Stimulated activated CD8-positive, alpha-beta memory T cell treated with anti-CD3 and anti-CD28 coated beads, Interleukin-12 subunit alpha, Interleukin-12 subunit beta, amount 100 ng/mL, for 1 hour (primary cell): ENCODE measurements at regions not wholly inside any gene's neighbourhood (a gene's known extent, or its start where the extent isn't known, plus 50 kb on each side); places are given as distances from the start of the nearest gene placed in this dataset.
"Not testable (repeated sequence)": the region's sequence is repeated elsewhere in the genome, so short reads cannot be mapped to it uniquely, and the experiment has no call there.

Source experiments
- DNase-seq: peaks from one replicate; pipeline ENCODE4 v3.0.0-alpha.2; 2020; ENCODE audit warnings: low read depth

DNA sequence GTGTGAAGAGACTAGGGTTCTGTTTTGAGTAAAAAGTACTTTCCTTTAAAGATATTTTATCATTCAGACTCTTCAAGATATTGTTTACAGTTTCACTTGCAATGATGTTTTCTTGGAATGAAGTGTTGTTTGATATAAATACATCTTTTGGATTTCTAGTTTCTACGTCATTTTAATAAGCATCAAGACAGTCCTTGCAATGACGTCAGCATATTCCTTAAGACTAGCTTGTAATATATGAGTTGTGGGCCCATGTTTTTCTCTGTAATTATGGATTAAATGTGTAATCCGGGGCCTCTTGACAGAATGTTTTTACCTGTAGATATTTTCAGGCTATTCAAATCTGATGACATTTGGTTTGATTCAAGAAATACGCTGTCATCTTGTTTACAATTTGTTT, 66.1 kb downstream of the RBMX2 start:
- DNase-seq = no peak

DNA sequence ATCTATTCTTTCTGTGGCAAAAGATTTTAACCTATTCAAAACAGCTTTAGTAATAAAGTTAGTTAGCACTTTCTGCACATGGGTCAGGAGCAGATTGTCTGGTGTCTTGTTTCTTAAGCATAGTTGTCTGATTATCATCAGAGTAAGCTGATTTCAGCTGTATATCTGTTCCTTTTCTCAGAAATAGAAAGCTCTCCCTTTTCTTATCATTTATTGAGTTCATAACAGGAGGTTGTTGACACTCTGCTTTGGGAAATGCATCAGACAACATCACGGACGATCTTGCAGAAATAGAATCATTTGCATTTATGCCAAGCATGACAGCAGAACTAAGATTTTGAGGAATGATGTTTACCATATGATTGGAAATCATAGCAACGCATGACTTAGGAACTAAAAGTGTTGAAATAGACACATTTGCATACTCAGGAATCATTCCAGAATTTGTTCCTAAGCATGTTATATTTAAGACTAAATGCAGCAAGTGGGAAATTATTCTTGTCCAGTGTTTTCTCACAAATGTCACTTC, 66.7 kb downstream of the RBMX2 start:
- no peak for DNase-seq

DNA sequence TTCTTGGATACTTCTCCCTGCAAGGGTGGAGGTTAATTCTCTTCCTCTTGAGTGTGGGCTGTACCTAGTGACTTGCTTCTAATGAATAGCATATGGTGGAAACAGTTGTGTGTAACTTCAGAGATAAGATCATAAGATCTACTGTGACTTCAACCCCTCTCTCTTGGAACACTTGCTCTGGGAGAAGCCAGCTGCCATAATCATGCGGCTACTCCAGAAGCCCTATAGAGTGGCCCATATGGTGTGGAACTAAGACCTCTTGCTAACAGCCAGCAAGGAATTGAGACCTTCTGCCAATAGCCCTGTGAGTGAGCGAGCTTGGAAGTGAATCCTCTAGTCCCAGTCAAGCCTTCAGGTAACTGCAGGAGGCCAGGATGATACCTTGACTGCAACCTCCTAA, 81.1 kb downstream of the RBMX2 start:
- DNase-seq = no peak

DNA sequence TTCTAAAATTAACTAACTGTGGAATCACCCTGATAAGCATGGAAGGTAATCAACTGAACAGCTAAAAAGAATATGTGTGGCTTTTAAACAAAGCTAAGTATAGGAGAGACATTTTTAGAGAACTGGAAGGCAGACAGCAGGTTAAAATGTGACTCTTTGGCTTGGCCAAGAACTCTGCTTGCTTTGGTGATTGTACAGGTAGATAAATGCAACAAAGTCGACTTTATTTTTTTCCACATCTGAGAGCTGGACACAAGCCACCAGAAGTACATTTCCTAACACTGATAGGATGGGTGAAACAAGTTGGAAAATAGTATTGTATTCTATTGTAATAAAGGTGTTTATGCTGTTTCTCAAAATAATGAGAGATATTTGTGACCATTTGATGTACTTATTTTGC, 84.1 kb downstream of the RBMX2 start:
- no peak for DNase-seq

DNA sequence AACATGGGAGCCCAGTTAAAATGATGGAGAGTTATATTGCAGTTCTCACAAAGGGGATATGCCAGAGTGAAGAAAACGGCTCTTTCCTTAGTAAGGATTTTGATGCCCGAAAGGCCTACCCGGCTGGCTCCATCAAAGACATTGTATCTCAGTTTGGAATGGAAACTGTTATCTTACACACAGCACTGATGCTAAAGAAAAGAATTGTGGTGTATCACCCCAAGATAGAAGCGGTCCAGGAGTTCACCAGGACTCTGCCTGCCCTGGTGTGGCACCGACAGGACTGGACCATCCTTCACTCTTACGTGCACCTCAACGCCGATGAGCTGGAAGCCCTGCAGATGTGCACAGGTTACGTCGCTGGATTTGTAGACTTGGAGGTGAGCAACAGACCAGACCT, 93.7 kb downstream of the RBMX2 start:
- DNase-seq = not testable (repeated sequence)

DNA sequence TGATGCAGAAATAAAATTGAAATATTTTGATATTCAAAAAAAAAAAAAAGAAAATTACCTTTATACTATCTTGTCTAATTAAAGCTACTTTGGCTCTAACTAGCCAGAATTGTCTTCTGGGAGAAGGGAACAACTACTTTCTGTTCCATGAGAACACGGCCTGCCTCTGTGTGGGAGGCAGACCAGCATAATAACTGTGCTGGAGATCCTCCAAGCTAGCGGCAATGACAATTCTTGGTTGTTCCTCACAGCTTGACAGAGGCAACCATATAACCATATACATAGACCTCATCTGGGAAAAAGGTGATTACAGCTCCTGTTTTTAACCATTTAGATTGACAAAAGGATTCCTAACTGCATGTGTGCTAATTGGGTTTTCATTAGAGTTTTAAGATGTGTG, 95.7 kb downstream of the RBMX2 start:
- no peak for DNase-seq

DNA sequence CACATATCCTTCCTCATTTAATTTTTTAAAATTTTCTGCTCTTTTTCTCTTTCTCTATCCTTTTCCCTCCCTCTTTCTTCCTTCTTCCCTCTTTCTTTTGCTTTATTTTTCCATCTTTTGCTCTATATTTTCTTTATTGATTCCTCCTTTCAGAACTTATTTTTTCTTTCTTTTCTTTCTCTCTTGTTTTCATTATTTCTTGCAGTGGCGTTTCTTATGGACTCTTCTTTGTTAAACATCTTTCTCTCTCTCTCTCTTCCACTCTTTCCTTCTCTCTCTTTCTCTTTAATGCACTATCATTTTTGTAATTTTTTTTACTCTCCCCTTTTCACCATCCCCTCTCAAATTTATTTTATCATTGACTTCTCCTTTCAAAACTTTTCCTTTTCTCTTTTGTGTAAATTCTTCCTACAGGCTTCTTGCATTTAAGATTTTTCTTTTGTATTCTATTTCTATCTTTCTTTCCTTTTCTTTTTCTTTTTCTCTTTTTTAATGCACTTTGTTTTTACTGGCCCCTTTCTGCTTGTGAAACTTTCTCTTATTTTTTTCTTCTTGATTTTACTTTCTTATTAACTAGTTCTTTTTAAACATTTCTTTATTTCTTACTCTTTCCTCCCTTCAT, 97.0 kb downstream of the RBMX2 start:
- no peak for DNase-seq

DNA sequence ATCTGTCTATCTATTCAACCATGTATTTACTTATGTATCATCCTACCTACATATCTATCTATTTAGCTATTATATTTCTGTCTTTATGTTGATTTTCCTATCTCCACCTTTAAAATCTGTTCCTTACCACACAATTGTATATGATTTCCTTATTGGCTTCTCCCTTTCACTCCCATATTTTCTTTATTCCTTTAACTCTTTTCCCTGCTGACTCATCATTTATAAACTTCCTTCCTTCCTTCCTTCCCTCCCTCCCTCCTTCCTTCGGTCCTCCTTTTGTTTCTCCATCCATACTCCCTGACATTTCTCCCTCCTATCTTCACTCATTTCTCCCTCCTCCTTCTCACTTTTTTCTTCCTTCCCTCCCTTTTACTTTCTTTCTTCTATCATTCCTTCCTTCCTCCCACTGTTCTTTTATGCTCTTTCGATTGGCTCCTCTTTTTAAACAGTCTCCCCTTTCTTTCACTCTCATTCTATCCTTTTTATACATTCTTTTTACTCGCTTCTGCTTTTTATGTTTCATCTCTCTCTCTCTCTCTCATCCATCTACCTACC, 100.3 kb downstream of the RBMX2 start:
- DNase-seq = no peak

DNA sequence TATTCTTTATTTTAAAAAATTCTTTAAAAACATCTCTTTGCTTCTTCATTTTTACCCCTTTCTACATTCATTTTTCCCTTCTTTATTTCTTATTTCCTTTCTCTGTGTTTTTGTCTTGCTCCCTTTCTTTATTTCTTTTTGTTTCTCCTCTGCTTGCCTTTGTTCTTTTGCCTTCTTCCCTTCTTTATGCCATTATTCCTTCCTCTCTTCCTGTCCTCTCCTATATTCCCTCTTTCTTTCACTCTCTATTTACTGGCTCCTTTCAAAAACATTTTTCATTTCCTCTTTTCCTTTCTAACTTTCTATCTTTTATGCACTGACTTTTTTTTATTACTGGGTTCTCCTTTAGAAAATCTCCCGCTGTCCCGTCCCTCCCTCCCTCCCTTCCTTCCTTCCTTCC, 102.2 kb downstream of the RBMX2 start:
- no peak for DNase-seq

DNA sequence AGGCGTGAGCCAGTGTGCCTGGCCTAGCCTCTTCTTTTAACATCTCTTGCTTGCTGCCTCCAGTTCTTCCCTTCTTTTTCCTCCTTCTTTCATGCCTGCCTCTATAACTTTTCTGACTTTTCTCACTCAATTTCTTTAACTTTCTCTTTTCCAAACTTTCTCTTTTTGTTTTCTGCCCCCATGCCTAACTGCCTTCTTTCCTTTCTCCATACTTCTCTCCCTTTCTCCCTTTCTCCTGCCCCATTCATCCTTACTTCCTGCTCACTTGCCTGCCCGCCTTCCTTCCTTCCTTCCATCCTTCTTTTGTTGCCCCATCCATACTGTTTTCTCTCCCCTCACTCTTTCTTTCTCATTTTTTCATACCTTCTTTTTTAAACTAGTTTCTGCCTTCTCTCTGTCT, 105.2 kb downstream of the RBMX2 start:
- no peak for DNase-seq

DNA sequence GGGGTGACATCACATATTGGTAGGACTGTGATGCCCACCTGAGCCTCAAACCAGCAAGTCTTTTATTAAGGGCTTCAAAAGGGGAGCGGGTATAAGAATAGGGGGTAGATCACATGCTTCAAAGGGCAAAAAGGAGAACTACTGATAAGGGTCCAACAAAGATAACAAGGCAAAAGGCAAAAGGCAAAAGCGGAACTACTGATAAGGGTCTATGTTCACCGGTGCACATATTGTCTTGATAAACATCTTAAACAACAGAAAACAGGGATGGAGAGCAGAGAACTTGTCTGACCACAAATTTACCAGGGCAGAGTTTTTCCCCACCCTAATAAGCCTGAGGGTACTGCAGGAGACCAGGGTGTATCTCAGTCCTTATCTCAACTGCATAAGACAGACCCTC, 110.7 kb downstream of the RBMX2 start:
- DNase-seq = not testable (repeated sequence)

DNA sequence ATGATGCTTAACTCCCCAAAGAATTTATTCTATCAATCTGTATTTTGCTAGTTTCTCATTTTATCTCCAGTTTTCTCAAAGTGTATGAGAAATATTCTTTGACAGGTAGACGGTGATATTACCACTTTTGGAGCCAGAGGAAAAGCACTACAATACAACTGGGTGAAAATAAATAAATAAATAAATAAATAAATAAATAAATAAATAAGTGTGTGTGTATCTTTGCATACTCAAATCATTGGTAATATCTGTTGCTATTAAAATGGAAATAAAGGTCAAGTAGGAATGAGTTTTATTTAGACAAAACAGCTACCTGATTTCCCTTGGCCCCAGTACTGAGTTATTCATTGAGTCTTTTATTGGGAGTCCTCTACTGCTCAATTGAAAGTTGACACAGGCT, 114.3 kb downstream of the RBMX2 start:
- DNase-seq = no peak

DNA sequence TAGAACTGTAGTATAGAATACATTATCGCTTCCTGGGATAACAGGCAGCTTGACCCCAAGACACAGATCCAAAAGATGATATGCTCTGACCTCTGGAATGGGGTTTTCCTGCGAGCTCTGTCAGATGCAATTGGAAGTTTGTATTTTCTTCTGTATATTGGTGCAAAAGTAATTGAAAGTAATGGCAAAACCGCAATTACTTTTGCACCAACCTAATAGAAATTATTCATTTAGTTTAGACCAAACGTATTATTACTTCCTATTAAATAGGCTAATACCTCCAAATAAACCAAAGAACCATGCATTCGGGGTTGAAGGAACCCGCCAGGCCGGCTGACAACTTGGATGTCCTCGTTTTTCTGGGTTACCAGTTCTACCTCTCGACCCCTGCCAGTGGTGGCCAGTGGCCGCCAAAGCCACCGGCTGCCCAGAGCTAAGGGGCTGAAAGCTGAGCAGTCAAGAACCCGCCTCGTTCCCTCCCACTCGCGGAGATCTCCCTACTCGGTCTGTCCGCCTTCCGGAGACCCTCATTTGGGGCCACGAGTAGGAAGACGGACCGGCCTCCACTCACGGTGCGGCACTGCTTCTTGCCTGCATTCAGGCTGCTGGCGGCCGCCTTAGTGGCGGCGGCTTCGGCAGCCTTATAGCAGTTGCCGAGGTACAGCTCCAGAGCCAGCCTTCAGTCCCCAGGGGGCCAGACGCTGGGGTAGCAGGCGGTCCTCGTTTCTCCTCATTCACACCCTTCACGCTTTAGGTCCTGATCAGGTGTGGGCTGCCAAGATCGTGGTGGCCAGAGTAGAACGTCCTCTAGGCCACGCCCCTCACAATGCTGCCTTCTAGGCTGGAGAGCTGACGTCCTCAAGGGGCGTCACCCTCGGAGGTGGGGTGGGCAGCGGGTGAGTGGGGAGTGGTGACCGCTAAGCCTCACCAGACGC, 121.9 kb downstream of the RBMX2 start:
- no peak for DNase-seq

DNA sequence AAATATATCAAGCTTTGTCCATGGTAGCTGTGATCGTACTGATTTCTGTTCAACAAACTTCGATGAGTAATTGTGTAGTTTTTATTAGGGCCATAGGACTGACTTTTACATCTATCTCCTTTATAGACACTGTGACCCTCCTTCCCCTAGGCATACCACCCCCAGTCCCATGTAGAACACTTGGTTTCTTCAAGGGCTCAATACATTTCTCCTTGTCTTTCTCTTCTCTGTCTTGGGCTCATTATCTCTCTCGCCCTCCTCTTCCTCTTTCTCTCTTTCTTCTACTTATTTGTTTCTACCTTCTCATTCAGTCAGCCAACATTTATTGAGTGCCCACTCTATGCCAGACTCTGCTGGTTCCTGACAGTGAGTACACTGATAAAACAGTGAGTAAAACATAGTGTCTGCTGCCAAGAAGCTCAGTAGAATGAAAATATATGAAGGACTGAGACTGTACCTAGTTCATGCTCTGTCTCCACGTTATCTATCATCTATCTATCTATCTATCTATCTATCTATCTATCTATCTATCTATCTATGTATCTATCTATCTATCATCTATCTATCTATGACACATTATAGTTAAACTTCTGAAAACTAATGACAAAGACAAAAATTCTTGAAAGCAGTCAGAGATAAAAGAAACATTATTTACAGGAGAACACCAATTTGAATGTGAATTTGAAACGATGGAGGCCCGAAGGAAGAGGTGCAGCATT, 122.8 kb downstream of the RBMX2 start:
- DNase-seq = no peak

DNA sequence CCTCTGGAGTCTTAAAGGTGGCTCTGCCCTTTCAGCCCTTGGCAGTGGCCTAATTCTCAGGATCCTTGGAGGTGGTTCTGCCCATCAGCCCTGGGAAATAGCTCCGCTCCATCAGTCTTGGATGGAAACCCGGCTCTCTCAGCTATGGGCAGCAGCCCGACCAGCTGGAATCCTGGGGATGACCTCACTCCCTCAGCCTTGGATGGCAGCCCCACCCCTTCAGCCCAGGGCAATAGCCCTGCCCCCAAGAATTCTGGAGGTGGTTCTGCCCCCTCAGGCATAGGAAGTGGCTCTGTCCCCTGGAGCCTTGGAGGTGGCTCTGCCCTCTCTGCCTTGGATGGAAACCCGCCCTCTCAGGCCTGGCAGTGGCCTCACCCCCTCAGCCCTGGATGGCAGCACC, 127.7 kb downstream of the RBMX2 start:
- no peak for DNase-seq

DNA sequence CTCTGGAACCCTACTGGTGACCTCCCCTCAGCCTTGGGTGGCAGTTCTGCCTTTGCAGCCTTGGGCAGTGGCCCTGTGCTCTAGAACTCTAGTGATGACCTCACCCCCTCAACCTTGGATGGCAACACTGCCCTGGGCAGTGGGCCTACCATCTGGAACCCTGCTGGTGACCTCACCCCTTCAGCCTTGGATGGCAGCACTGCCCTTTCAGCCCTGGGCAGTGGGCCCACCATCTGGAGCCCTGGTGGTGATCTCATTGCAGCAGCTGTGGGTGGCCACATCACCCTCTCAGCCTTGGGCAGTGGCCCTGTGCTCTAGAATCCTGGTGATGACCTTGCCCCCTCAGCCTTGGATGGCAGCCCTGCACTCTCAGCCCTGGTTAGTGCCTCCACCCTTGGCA, 129.3 kb downstream of the RBMX2 start:
- no peak for DNase-seq

DNA sequence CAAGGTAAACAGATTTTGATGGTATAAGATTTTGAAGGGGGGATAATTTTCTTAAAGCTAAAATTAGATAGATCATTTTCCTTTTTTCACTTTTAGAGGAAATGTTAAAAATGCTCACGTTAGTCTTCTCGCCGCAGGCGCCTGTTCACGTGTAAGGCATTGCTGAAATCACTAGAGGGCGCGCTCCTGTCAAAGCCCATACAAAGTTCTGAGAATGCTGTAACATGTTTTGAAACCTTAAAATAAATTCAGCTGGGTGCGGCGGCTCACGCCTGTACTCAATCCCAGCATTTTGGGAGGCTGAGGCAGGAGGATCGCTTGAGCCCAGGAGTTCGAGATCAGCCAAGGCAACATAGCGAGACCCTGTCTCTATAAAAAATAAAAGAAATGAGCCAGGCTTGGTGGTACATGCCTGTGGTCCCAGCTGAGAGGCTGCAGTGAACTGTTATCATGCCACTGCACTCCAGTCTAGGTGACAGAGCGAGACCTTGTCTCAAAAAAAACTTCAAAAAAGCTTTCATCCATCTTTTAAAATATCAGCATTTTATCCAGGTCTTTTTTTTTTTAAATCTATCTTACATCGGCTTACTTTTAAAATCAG, 138.0 kb downstream of the RBMX2 start:
- peak; percentile 8 for DNase-seq

DNA sequence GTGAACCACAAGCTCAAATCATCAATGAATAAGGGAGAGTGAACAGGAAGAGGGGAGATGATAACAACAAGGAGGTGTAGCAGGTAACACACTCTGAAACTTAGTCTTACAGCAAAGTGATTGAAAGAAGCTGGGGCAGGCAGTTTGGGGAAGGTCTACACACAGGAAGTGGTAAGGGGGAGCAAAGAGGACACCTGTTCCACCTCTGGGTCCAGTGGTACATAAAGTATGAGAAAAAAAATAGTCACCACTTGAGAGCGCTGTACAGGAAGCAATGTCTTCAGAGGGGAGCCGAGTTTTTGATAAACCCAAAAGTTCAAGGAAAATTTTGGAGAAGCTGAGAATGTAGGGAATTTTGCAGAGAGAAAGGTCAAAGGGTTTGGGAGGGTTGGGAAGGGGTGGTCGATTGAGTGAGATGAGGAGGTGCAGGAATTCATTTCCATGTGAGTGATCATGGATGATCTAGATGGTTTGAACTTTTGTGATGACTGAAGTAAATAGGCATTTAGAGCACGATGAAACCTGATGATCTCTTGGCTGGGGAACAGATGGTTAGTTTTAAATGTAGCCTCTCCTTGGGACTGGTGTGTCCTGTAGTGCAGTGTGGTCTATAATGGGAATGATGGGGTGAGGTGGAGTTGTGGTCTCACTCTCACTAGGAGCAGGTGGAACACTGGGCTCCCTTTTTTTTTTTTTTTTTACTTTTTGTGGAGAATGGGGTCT, 142.0 kb downstream of the RBMX2 start:
- DNase-seq = no peak

DNA sequence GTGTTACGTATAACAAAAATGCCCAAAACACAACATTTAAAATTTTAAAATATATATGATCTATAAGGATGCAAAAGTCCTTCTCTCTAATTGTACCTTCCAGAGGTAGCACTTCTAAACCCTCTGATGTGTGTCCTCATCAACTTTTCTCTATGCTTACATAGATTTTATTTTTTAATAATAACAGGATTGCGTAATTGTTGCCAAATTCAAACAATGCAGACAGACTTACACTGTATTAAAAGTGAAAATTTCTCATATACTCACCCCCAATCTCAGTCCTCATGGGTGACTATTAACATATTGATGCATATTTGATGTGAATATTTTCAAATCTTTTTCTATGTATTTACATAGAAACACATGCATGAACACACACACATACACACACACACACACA, 144.0 kb downstream of the RBMX2 start:
- DNase-seq = no peak

DNA sequence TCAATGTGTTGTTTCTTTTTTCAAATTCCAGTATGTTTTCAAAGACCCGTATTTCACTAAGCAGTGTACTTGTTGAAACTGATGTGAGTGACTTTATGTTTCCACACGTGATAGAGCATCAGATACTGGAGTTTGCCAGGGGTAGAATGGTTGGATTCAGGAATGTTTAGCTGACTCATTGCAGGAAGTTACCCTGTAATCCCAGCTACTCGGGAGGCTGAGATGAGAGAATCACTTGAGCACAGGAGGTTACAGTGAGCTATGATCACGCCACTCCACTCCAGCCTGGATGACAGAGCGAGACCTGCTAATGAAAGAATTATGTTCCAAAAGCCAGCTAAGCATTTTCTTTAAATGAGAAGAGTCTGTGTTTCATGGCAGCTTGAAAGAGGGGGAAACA, 147.6 kb downstream of the RBMX2 start:
- DNase-seq = not testable (repeated sequence)

DNA sequence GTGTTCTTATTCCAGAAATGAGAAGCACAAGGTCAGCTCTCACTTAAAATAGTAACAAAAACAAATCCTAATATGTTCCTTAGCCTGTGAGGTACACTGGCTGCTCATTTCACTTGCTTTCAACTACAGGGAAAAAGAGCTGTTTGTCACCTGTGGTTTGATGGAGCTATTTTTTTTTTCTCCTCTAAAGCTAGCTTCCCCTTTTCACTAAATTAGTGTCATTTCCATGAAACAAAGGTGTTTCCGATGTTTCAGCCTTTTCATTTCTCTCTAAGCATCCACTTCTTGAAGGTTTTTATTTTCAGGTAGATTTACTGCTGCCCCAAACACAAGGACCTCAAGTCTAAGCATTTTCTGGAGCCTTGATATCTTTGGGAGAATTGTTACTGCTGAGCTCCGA, 148.6 kb downstream of the RBMX2 start:
- DNase-seq = no peak
